Prostate gland (tissue), 2 donors: ENCODE measurements at regions not wholly inside any gene's neighbourhood (a gene's known extent, or its start where the extent isn't known, plus 50 kb on each side); places are given as distances from the start of the nearest gene placed in this dataset.

Experiments
- POLR2A ChIP-seq: fragments of 450-650 bp; IDR thresholded peaks from one replicate; pipeline ENCODE4 v1.6.1; 2016; ENCODE audit warnings: antibody characterized with exemption, mild to moderate bottlenecking
- POLR2AphosphoS5 ChIP-seq: sonication (generic); formaldehyde crosslinking; IDR thresholded peaks from one replicate; pipeline ENCODE4 v1.6.1; 2017; ENCODE audit warnings: antibody characterized with exemption
- TF ChIP-seq, protein P1 (sequence below), 4 experiments: fragments of 200-600 bp in 2 of 4; fragments of 450-650 bp in 2 of 4; sonication (generic) in 2 of 4; IDR thresholded peaks; 1 replicate in 3 of 4; 2 replicates in 1 of 4; pipeline ENCODE4 v1.5.1; 2016 to 2019; ENCODE audit warnings: antibody characterized with exemption in 4 of 4, mild to moderate bottlenecking in 2 of 4, moderate library complexity in 2 of 4

DNA sequence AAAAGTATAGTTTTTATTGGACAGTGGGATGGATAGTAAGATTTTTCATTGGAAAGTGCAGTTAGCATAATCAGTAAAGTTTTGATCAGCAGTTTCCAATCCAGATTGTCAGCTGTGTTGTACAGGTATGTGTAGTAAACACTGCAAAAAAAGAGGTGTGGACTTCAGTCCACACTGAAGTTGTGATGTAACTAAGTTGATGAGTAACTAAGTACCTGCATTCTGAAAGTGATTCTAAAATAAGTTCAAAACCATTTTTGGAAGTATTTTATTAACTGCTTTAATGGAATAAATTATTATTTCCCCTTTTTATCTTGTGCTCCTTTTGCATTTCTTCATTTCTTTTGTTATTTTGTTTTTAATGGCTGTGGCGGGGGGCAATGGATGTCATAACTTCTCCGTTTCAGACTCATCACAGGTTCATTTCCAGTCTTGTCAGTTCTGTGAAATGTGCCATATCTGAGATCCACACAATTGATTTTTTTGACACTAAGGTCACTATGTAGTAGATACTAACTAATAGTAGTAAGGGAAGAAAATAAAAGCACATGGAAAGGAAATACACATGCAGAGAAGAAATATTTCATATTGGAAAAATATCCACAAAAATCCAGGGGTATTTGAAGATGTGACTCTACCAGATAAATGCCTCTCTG, 247.5 kb downstream of the GABRG1 start:
- TF ChIP-seq POLR2A (no peak), POLR2AphosphoS5 (no peak)
- TF ChIP-seq, protein P1, sequence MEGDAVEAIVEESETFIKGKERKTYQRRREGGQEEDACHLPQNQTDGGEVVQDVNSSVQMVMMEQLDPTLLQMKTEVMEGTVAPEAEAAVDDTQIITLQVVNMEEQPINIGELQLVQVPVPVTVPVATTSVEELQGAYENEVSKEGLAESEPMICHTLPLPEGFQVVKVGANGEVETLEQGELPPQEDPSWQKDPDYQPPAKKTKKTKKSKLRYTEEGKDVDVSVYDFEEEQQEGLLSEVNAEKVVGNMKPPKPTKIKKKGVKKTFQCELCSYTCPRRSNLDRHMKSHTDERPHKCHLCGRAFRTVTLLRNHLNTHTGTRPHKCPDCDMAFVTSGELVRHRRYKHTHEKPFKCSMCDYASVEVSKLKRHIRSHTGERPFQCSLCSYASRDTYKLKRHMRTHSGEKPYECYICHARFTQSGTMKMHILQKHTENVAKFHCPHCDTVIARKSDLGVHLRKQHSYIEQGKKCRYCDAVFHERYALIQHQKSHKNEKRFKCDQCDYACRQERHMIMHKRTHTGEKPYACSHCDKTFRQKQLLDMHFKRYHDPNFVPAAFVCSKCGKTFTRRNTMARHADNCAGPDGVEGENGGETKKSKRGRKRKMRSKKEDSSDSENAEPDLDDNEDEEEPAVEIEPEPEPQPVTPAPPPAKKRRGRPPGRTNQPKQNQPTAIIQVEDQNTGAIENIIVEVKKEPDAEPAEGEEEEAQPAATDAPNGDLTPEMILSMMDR (IDR thresholded peaks at IDR 0.05) = no peak
